GM18502 (cell line): ENCODE measurements at regions not wholly inside any gene's neighbourhood (a gene's known extent, or its start where the extent isn't known, plus 50 kb on each side); places are given as distances from the start of the nearest gene placed in this dataset.

Experiments used
- ATAC-seq: cut with Tn5 transposase; IDR thresholded peaks from one replicate; pipeline ENCODE4 v1.9.1; 2021; ENCODE audit warnings: mild to moderate bottlenecking; ENCODE audit not compliant: unreplicated experiment, poor library complexity

- no peak for ATAC-seq
These were observed 376.2 kb upstream of the MGMT start for GRCh38 chr10:129090618-129091366.

- ATAC-seq, result no peak
These were observed 373.4 kb upstream of the MGMT start for GRCh38 chr10:129093641-129094040.

GRCh38 chr10:129094233-129094632, 372.8 kb upstream of the MGMT start:
- ATAC-seq, result no peak

GRCh38 chr10:129094861-129095260, 372.2 kb upstream of the MGMT start:
- no peak for ATAC-seq

- no peak for ATAC-seq
These were observed 371.4 kb upstream of the MGMT start for GRCh38 chr10:129095680-129096064.

- ATAC-seq, result no peak
These were observed 370.7 kb upstream of the MGMT start for GRCh38 chr10:129096065-129096984.

- no peak for ATAC-seq
These were observed 369.2 kb upstream of the MGMT start for GRCh38 chr10:129097776-129098330.

- no peak for ATAC-seq
These were observed 368.5 kb upstream of the MGMT start for GRCh38 chr10:129098517-129098916.

GRCh38 chr10:129099486-129099885, 367.6 kb upstream of the MGMT start:
- ATAC-seq, result no peak

- no peak for ATAC-seq
These were observed 367.0 kb upstream of the MGMT start for GRCh38 chr10:129099992-129100391.

GRCh38 chr10:129101232-129101980, 365.6 kb upstream of the MGMT start:
- no peak for ATAC-seq

- no peak for ATAC-seq
These were observed 363.9 kb upstream of the MGMT start for GRCh38 chr10:129102906-129103693.

GRCh38 chr10:129104266-129105045, 362.6 kb upstream of the MGMT start:
- ATAC-seq, result no peak

- ATAC-seq, result no peak
These were observed 361.8 kb upstream of the MGMT start for GRCh38 chr10:129105266-129105665.

- ATAC-seq, result no peak
These were observed 360.7 kb upstream of the MGMT start for GRCh38 chr10:129106314-129106713.

- ATAC-seq, result no peak
These were observed 359.5 kb upstream of the MGMT start for GRCh38 chr10:129107525-129107924.

- ATAC-seq, result no peak
These were observed 358.7 kb upstream of the MGMT start for GRCh38 chr10:129108378-129108777.

GRCh38 chr10:129108994-129109393, 358.0 kb upstream of the MGMT start:
- no peak for ATAC-seq

- ATAC-seq, result no peak
These were observed 356.3 kb upstream of the MGMT start for GRCh38 chr10:129110780-129111179.
